GM21825 (cell line): ENCODE measurements at regions not wholly inside any gene's neighbourhood (a gene's known extent, or its start where the extent isn't known, plus 50 kb on each side); places are given as distances from the start of the nearest gene placed in this dataset.
A peak's percentile ranks its signal among the peaks of the same experiment; 100 is the strongest.
"Not testable (repeated sequence)": the region's sequence is repeated elsewhere in the genome, so short reads cannot be mapped to it uniquely, and the experiment has no call there.

ENCODE experiments used
- ATAC-seq: cut with Tn5 transposase; IDR thresholded peaks from one replicate; pipeline ENCODE4 v1.9.1; 2021; ENCODE audit warnings: mild to moderate bottlenecking, moderate library complexity; ENCODE audit not compliant: unreplicated experiment

GRCh38 chr11:47928426-47928825 is 51.9 kb upstream of the PTPRJ start:
- no peak for ATAC-seq

GRCh38 chr11:47924184-47924691 is 56.1 kb upstream of the PTPRJ start:
- no peak for ATAC-seq

DNA sequence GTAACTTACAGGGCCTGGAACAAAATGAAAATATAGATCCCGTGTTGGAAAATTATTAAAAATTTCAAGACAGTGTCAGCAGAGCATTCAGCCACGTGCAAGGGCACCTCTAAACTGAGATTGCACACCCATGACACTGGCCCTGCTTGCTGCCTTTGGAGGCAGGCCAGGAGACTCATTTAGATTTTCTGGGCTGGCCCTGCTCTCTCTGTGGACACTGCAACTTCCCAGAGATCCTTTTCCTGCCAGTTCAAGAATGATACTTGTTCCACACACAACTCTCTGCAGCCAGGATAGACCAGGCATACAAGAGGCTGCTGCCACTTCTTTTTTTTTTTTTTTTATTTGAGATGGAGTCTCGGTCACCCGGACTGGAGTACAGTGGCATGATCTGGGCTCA is 56.7 kb upstream of the PTPRJ start:
- no peak for ATAC-seq

- not testable (repeated sequence) for ATAC-seq
Measured at GRCh38 chr11:47921080-47921555, 59.2 kb upstream of the PTPRJ start.

GRCh38 chr11:47918882-47919495 is 61.4 kb upstream of the PTPRJ start:
- no peak for ATAC-seq

DNA sequence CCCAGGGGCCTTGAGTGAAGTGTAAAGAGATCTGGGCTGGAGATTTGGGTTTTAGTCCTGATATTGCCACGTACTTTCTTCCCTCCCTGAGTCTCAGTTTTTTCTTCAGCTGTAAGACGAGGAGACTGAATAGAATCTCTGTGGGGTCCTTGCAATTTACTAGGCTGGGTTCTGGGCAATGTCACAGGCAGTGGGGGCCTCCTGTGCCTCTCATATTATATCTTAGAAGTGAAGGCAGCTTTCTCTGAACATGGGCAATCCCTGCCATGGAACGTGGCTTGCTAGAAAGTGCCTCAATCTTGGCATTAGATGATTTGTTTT is 62.0 kb upstream of the PTPRJ start:
- ATAC-seq, result no peak

DNA sequence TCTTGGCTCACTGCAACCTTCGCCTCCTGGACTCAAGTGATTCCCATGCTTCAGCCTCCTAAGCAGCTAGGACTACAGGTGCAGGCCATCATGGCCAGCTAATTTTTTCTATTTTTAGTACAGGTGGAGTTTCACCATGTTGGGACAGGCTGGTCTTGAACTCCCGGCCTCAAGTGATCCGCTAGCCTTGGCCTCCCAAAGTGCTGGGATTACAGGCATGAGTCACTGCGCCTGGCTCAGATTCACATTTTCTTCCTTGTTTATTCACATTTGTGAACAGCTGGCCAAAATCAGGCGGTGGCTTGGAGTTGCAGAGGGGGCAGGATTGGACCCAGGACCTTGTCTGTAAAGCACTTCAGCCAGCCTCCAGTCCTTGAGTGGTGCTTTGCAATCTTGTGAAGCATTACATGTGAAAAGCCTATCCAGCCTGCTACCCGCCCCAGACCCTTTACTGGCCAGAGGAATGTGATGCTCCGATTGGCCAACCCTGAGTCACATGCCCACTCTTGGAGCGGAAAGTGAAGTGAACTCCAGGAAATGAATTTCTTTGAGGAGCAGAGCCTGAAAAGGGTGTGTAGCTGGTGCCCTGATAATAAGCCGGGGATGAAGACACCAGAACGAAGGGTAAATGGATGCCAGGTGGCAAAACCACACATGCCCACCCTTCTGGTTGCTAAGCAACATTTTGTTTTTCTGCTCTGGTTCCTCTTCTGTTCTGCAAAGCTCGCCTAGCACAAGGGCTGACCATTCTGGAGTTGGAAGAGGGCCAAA is 62.6 kb upstream of the PTPRJ start:
- ATAC-seq, result no peak

DNA sequence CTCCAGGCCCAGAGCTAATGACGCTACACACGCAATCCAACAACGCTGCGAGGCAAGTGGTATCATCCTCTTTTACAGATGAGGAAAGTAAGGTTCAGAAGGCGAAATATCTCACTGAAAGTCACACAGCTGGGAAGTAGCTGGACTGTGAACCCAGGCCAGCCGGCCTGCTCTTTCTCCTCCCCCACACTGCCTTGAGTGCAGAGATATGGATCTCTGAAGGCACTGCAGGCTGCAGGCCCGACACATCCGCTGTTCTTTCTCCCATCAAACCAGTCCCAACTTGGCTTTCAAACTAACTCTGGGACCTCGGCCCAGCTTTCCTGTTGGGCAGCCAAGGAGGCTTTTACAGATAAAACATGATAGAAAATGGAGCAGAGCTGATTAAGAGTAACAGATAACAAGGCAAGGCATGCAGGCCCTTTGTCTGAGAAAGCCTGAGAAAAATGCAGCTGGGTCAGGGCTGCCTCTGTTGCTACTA is 64.0 kb upstream of the PTPRJ start:
- no peak for ATAC-seq

GRCh38 chr11:47915783-47916182 is 64.6 kb upstream of the PTPRJ start:
- ATAC-seq, result no peak

DNA sequence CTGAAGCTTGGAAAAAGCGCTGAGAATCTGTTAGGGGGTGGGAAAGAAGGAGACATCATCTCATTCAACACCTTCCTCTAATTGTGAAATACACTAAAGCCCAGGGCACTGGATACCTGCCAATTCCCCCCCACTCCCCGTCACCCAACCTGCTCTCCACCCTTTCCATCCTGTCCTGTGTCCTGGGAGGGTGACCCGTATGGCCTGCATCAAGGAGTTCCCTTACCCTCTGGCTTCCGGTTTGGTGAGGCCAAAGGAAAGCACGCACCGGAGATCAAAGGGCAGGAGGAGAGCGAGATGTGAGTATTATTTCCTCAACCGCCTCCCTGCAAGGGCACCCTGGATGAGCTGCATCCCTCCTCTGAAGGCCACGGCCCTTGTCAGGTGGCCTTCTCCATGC is 65.0 kb upstream of the PTPRJ start:
- no peak for ATAC-seq

DNA sequence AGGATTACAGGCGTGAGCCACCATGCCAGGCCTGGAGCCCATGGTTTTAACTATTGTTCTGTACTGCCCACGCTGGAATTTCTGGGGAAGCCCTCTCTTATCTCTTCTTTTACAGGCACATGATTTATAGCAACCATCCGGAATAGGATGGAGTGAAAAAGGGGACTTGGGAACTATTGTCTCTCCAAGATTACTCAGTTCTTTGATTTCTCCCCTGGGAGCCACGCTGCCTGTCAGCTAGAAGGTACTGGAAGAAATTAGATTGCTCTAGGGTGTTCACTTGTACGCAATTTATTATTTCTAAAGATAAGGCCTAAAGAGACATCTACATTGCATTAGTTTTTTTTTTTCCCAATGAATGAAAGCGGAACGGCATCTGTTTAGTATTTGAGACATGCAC is 65.6 kb upstream of the PTPRJ start:
- no peak for ATAC-seq

- ATAC-seq, result no peak
Measured at GRCh38 chr11:47913529-47914244, 65.5 kb upstream of the NUP160 start.

DNA sequence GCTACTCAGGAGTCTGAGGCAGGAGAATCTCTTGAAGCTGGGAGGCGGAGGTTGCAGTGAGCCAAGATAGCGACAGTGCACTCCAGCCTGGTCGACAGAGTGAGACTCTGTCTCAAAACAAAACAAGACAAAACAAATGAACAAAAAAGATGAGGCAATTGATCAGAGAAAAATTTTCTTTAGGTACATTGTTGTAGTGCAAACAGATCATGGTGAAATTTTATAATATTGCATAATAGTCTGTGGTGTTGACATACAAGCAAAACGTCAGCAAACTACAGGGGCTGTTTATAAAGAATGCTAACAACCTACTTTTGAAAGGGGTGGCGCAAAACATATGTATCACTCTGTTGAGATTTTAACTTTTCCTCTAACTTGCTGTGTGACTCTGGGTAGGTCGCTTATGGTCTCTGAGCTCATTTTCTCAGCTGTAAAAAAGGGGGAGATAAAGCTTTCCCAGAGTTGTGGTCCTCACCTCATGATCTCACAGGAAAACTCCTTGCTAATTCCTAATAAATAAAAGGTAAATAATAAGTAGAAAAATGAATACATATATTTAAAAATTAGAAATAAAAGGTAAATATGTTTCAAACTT is 64.8 kb upstream of the NUP160 start:
- no peak for ATAC-seq

GRCh38 chr11:47911149-47911548 is 63.0 kb upstream of the NUP160 start:
- ATAC-seq, result no peak

DNA sequence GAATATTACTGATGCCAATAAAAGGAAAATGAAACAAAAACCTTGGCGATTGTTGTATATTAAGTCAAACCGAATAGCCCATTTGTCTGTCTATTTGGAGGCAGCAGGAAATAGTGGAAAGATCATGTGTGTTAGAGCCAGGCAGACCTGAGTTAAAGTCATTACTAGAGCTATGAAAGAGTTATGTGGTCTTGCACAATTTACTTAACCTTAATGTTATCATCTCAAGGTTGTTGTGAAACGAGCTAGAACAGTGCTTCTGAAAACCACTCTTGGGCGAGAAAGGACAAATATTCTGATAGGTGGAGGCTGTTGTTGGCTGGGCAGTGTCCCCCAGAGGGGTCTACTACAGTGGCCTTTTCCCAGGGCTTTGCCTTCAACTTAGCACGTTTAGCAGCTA is 60.0 kb upstream of the NUP160 start:
- no peak for ATAC-seq

DNA sequence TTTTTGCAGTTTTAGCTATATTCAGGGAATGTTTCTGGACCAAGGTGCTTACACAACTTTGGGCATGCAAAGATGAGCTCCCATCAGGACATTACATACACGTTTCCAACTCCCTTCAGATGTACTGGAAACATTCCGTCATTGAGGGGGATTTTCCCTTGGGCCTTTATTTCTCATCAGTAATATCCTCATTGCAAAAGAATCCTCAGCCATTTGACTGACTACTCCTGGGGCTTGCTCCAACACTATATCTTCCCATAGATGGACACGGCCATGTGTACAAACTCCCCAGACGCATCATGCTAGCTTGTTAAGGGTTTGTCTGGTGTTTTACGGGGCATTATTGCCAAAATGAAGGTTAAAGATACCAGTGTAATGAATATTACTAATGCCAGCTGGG is 59.3 kb upstream of the NUP160 start:
- no peak for ATAC-seq

DNA sequence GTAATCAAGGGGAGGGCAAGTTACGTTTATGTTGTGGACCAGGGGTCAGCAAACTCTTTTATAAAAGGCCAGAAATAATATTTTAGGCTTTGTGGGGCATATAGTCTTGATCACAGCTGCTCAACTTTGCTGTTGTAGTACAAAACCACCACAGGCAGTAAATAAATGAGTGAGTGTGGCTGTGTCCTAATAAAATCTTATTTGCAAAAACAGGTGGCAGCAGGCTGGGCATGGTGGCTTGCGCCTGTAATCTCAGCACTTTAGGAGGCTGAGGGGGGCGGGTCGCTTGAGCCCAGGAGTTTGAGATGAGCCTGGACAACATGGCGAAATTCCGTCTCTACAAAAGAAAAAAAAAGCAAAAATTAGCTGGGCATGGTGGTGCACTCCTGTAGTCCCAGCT is 57.9 kb upstream of the NUP160 start:
- ATAC-seq, result no peak

GRCh38 chr11:47905358-47906059 is 57.4 kb upstream of the NUP160 start:
- ATAC-seq, result no peak

DNA sequence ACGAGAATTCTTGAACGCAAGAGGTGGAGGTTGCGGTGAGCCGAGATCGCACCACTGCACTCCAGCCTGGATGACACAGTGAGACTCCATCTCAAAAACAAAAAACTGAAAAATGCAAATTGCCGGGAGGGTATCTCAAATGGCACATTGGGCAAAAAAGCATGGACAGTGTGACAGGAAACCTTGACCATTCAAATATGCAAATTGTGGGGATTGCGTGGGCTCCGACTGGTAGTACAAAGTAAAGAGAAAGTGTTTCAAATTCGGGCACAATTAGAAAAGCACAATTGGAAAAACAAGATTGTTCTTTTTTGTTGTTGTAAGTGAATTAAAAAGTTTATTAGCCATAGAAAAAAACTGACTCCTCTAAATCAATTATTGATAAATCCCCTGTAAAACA is 56.7 kb upstream of the NUP160 start:
- ATAC-seq, result no peak

- ATAC-seq, result no peak
Measured at GRCh38 chr11:47904048-47904447, 55.9 kb upstream of the NUP160 start.

DNA sequence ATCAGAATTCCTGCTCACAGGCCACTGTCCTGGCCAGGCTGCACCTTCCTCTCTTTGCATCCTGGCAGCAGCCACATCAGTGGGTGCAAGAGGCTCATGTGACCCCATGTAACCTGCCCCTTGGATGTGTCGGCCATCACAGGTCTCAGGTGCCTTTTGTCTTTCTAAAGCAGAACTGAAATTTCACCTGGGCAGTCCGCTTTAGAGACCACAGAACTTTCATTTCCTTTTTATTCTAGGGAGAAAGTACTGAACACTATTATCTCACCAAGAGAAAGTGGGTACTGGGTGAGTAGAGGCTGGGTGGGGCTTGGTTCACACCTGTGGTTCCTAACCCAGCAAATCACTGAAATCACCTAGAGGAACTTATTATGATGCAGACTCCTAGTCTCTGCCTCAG is 51.7 kb upstream of the NUP160 start:
- ATAC-seq, result peak; percentile 96
